ENCODE measurements at regions not wholly inside any gene's neighbourhood (a gene's known extent, or its start where the extent isn't known, plus 50 kb on each side); places are given as distances from the start of the nearest gene placed in this dataset.

DNA sequence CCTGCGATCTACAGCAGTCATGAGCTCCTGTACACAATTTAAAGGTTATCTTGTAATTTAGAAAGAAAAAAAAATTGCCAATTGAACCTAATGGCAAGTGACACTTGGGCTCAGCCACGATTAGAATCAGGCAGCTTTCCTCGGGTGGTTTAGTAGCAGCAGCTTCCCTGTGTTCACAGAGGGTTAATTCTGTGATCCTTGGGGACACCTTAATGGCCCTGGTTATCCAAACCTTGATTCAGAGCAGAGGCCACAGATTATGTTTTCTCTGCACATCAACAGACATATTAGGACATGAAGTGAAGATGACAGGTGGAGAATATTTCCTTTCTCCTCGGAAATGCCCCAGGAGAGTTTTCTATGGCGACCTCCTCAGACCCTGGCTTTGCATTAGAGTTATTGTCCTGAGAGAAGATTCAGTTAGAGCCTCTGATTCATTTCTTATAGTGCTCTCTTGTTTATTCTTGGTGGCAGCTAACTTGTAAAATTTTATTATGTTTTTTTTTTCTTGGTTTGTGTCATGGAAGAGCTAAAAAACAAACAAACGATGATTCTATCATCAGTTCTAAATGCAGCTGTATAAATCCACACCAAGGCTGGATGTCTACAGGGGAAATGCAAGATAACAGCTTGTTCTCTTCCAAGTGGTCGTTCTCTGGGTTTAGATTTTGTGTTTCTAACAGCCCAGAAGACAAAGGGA is 351.2 kb upstream of the DYNLRB2 start:
- no peak for DNase-seq (ENCODE audit: low read depth)

DNA sequence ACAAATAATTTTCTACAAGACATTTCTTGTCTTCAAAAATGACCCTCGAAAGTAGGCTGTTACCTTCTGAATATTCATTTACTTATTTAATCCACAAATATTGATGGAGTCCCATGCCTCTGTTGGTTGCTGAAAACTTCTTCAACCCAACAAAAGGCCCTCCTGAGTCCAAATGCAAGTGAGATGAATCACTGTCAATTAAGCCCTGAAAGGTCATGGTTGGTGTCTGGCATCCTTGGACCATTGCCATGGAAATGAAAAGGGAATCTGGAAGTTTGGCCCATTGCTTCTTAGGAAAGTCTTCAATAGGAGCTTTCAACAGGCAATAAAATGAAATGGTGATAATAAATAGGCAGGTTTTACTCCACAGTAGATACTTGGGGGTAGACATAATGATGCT is 364.7 kb upstream of the DYNLRB2 start:
- no peak for DNase-seq (ENCODE audit: low read depth)

GRCh38 chr16:80175011-80175410 is 365.8 kb upstream of the DYNLRB2 start:
- DNase-seq (ENCODE audit: low read depth): no peak

DNA sequence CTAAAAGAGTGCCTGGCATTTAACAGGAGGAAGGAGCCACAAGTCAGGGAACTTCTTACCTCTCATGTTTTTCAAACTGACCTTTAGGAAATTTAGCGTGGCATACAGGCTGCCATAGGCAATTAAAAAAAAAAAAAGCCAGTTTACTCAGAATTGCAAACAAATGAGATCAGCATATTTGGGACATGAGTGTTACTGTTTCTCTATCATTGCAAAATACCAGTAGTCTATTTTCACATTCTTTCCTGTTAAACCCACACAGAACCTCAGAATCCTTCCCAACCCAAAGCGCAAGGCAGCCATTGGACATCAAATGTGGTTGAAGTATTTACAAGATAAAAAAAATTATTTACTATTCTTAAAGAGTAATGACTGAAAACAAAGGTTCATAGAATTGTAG is 366.4 kb upstream of the DYNLRB2 start:
- DNase-seq (ENCODE audit: low read depth): no peak

DNA sequence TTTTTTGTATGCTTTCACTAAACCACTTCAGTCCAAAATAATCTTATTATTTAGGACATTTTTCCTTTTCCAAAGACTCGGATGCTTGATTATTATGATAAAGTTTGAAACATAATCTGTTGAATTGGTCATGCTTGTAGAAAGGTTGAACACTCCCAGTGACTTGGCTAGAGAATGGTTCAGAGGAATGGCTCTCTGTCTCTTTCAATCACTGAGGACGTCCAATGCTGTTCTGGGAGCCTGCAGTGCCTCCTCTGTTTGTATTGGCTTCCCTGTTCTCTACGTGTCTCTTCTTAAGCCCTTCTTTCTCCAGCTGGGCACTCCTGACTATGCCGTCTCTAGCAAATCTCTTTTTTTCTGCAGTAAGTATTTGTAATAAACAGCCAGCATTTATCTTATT is 369.0 kb upstream of the DYNLRB2 start:
- no peak for DNase-seq (ENCODE audit: low read depth)

- no peak for DNase-seq (ENCODE audit: low read depth)
Measured at GRCh38 chr16:80171199-80171598, 369.6 kb upstream of the DYNLRB2 start.

GRCh38 chr16:80167657-80168390 is 373.0 kb upstream of the DYNLRB2 start:
- DNase-seq (ENCODE audit: low read depth): no peak

GRCh38 chr16:80166082-80166481 is 374.7 kb upstream of the DYNLRB2 start:
- no peak for DNase-seq (ENCODE audit: low read depth)

DNA sequence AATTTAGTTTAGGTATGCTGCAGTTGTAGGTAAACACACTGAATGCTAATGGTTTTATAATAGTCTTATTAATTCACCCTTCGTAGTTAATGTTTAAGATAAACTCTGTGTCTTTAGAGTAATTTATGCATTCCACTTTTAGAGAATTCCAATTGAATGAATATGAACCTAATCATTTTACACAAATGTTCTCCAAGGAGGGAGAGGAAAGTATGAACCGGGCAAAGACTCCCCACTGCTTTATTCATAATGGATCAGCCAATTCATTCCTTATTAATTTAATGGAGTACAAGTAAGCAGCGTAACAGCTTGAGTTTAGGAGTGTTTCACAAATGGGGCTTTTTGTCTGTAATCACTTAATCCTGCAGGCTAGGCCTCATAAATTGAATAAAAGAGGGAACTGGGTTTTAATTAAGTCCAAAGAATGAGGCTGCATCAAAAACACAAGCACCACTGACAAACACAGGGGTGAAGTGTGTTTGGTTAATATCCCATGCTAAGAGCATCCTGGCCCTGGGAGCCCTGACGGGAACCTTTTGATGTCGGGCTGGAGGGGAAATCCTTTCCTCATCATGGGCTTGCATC is 375.7 kb upstream of the DYNLRB2 start:
- no peak for DNase-seq (ENCODE audit: low read depth)

DNA sequence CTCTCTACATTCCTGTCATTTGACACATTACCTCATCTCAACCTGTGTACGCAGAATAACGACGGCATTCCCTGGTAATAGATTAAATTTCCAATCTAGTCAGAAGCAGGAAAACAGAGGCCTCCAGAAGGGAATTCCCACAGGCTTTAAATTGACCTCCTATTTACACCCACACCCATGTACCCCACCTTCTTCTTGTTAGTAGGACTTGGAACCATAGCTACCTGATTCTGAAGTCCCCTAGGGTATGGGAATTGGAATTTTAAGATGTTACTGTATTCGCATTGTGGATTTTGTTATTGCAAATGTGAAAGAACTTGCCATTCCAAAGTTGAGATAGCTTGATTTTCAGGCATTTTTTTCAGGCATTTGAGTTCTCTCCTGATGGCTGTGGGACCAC is 377.5 kb upstream of the DYNLRB2 start:
- DNase-seq (ENCODE audit: low read depth): no peak

GRCh38 chr16:80161799-80162739 is 378.7 kb upstream of the DYNLRB2 start:
- no peak for DNase-seq (ENCODE audit: low read depth)

- no peak for DNase-seq (ENCODE audit: low read depth)
Measured at GRCh38 chr16:80158766-80159165, 382.0 kb upstream of the DYNLRB2 start.

- DNase-seq (ENCODE audit: low read depth): no peak
Measured at GRCh38 chr16:80151722-80152111, 389.1 kb upstream of the DYNLRB2 start.

DNA sequence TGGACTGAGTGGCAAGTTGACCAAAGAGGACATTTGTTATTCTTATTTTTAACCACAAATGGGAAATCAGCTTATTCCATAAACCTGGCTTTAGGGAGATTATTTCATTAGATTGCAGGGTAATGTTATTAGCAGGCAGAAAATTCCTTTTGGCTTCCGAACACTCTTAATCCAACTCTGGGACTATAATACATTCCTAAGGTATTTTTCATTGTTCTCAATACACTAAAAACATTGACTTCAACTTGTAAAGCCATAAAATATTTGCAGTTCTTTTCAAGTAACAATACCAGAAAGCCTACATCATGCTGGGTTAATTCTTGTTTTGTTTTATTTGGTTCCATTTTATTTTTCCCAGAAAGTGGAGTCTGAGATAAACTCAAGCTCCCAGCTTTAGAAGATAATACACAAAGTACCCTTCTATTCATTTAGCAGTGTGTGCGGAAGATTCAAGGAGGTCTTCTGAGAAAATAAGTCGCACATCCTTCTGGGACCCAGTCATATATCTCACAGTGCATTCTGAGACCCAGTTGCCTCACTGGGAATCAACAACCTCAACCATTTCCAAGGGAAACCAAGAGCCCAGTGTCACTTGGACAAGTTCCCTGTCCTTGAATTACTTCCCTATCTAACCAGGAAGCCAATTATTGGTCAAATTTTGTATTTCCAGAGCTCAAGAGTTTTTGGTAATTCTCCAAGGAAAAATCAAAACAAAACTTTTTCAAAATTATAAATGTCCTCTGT is 389.6 kb upstream of the DYNLRB2 start:
- no peak for DNase-seq (ENCODE audit: low read depth)

DNA sequence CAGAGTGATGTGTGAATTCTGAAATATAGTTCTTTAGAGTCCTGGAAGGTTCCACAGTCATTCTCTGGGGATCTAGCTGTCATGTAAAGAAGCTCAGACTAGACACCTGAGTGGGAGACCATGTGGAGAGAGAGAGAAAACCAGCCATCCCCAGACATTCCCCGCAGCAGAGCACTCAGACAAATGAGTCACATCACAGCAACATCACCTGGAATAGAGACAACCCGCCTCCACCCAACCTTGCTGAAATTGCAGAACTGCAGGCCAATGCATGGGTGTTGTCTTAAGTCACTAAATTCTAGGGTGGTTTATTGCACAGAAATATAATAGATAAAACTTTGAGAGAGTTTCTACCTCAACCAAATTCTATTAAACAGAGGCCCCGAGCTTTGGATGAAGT is 392.0 kb upstream of the DYNLRB2 start:
- no peak for DNase-seq (ENCODE audit: low read depth)

- no peak for DNase-seq (ENCODE audit: low read depth)
Measured at GRCh38 chr16:80147026-80147655, 393.7 kb upstream of the DYNLRB2 start.

DNA sequence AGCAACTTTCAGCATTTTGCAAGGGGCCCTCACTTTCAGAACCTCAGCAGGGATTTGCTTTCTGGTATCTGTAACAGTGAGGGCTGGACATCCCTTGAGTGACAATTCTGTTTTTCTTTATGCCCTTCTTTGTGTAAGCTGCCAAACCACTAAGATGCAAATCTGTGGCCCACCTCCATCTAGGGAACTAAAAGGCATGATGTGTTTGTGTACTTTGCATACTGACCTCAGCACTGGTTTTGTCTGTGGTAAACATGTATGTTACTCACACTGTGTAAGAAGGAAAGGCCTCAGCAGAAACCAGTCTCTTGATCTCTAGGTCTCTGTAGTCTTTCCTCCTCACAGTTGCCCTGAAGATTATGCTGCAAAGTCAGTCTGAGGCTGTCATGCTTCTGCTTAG is 396.6 kb upstream of the DYNLRB2 start:
- no peak for DNase-seq (ENCODE audit: low read depth)

DNA sequence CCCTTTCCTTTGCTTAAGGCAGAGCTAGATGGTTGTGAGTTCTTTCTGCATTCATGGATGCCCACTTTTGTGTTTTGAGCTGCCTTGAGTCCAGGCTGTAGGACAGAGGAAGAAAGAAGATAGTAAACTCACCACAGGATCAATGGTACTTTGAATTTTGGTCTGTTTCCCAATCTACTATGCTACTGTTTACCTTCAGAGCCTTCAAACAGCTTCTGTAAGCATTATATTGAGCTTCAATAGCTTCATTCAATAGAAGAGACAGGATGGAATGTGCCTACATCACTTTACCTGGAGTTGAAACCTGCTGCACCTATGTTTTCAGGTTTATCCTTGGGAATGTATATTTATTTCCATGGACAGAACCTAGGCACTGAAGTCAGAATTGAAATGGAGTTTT is 397.9 kb upstream of the DYNLRB2 start:
- DNase-seq (ENCODE audit: low read depth): no peak

DNA sequence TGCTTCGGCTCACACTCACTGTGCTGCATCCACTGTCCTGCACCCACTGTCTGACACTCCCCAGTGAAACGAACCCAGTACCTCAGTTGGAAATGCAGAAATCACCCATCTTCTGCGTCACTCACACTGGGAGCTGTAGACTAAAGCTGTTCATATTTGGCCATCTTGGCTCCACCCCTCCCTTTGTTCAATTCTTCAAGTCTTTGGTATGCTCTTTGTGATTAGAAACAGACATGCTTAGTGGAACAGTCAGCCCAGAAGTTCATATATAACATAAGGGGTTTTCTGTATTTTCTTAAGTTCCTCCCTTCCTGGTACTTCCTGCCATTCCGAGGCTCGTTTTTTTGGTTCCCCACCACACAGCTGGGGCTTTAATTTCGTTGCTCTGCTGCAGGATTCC is 398.5 kb upstream of the DYNLRB2 start:
- DNase-seq (ENCODE audit: low read depth): no peak

DNA sequence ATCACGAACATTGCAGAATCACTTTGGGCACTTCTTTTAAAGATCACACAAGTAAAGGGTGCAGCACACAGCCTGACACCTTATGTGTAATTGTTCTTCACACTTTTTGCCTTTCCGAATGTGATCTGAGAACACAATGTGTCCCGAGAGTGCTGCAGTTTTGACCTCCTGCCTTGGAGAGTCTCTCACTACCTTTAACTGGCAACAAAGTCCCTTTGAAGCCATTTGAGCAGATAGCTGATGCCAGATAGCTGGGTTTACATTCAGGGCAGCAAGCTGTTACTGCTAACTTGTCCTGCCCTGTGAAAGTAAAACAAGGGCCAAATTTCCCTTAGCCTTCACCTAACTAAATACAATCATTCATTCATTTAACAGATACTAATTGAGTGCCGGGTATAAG is 411.0 kb upstream of the DYNLRB2 start:
- DNase-seq (ENCODE audit: low read depth): no peak

- no peak for DNase-seq (ENCODE audit: low read depth)
Measured at GRCh38 chr16:80125677-80126076, 415.1 kb upstream of the DYNLRB2 start.

Measured in T follicular helper cell (primary cell).